ENCODE measurements at regions not wholly inside any gene's neighbourhood (a gene's known extent, or its start where the extent isn't known, plus 50 kb on each side); places are given as distances from the start of the nearest gene placed in this dataset.

DNA sequence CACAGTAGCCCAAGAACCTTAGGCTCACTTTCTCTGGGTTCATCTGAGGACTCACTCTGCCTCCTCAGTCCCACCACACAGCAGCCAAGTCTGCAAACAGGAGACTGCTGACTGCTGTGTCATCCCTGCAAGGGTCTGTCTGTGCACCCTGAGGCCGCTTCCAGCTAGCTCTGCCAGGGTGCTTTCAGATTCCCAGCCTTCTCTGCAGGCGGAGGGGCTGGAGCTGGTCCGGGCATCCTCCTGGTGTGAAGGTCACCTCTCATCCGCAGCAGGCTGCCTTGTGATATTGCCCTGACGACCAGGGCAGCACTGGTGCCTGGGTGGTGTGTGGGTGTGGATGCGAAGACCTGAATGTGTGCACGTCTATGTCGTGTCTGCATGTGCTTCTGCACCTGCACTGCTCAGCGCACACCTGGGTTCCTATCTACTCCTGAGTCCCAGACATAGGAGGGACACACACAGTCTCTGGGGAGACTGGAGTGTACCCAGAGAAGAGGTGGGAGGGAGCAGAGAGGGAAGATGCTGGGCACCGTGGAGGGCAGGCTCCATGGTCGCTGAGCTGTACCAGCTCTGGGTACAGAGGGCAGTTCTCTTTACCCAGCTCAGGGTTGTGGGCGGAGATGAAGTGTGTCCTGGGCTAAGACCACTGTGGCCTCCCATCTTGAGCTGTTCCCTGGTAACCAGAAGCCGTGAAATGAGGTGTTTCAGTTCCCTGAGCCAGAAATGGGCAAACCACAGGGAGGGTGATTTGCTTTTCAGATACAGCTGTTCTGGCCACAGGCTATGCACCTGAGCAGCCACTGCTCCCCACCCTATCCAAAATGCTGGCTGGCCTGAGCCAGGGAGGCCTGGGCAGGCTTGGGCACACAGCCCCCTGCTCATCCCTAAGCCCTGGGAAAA lies 160.9 kb upstream of the CSF3R start:
- DNase-seq (ENCODE audit: low spot score) = no peak

DNA sequence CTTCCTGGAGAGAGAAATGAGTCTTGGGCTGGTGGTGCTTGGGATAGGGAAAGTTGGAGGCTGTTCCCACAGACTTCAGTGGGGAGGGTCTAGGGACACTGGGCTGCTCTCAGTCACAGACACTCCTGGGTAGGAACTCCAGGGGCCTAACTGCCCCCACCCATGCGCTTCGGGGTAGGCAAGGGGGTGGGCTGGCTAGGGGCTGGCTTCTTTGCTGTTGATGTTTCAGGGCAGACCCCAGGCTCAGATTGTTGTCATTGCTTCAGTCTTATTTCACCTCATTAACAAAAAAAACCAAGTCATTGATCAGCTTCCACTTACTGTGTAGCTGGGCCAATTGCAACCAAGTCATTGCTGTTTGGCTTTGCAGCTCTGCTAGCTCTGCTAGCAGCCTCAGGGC lies 160.1 kb upstream of the CSF3R start:
- DNase-seq (ENCODE audit: low spot score) = no peak

DNA sequence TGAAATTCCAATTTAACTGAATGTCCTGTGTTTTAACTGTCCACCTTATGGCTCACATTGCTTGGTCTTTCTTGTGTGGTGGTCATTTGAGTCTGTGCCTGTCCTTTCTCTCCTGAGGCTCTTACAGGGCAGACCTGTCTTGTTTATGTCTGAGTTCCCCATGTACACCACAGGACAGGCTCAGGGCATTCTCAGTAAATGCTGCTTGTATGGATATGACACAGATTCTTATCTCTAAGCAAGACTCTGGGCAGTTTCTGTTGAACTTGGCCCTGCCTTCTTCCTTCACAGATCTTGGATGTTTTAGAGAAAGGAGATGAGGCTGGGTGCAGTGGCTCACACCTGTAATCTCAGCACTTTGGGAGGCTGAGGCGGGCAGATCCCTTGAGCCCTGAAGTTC lies 159.1 kb upstream of the CSF3R start:
- no peak for DNase-seq (ENCODE audit: low spot score)

DNA sequence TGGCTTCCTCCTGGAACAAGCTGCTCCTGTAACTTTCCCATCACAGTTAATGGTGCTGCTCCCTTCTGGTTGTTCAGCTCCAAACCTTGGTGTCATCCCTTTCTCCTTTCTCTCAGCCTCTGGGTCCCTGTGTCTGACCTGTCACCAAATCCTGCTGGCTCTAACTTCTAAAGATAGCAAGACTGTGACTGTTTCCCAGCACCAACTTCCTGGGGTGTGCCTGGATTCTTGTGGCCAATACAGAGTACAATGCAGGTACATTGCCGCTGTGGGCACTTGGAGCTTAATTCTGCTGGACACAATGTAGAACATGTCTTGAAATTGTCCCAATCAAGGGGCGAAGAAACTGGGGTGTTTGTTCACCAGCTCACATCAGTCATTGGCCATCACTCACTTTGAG lies 156.7 kb upstream of the CSF3R start:
- no peak for DNase-seq (ENCODE audit: low spot score)

DNA sequence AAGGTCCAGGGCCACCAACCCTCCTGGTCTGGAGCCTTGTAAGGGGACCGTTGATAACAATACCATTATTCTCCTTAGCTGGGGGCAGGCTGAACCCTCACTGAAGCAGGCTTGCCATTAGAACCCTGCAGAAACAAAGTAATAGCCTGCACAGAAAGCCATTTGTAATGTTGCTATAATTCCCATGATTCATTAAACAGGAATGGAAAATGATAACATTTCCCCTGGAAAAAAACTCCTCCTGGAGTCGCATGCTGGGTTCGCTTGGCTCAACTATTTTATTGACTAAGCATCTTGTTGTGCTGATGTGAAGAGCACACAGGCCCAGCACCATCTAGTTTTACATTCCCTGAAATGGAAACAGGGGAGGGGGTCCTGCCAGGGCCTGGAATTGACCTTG lies 155.6 kb upstream of the CSF3R start:
- DNase-seq (ENCODE audit: low spot score) = no peak

DNA sequence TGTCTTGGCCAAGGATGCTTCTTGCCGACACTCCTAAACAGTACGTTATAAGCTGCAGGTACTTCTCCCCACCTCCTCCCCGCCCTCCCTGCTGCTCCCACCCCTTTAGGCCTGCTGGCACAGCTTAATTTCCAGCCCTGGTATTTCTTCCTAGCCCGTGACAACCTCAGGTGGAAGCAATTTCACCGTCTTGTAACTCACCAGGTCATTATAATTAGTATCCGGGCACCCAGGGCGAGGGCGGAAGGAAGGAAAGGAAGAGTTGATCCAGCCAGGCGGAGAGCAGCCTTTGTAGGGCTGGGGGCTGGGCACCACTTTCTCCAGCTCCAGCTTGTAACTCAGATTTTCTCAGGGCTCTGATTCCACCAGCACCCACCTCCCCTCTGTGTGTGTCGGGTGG lies 153.5 kb upstream of the CSF3R start:
- no peak for DNase-seq (ENCODE audit: low spot score)

DNA sequence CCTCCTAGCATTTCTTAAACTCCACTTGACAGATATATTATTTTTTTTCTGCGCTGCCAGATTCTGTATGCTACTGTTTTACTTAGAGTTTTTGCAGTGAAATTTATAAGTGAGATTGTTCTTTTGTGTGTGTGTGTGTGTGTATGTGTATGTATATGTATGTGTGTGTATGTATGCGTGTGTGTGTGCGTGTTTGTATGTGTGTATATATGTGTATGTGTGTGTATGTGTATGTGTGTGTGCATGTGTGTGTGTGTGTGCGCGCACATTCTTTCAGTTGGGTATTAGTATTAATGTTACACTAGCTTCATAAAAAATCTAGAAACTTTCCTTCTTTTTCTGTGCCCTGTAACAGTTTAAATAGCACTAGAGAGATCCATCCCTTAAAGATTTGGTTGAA lies 152.6 kb upstream of the CSF3R start:
- DNase-seq (ENCODE audit: low spot score) = no peak

DNA sequence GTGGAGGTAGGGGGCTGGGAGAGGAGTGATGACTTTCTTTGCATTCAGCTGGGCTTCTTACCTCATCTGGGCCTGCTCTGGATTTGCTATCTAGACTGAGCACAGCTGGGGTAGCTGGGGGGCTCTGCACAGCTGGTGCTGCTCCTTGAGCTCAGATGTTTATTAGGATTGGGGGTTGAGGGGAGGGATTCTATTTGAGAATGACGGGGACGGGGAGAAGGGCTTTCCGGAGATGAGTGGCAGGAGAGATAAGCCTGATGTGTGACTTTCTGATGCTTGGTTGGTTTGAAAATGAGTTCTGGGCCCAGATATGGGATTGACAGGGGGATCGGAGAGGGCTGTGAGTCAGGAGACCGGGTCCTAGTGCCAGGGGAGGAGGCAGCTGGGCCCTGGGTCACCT lies 146.1 kb upstream of the CSF3R start:
- no peak for DNase-seq (ENCODE audit: low spot score)

DNA sequence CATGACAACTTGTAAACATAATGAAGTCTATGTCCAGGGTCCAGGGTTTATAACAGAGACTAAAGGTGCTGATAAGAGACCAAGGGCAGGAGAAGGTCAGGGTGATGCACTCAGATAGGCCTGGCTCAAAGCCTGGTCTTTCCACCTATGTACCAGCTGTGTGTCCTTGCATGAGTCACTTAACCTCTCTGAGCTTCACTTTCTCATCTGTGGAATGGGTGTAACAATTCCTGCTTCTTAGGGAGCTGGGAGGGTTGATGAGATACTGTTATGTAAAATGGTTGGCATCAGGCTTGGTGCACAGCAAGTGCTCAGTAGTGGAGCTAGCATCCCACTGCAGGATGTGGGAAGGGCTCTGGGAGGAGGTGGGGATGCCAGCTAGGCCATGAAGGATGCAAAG lies 143.7 kb upstream of the CSF3R start:
- DNase-seq (ENCODE audit: low spot score) = no peak

DNA sequence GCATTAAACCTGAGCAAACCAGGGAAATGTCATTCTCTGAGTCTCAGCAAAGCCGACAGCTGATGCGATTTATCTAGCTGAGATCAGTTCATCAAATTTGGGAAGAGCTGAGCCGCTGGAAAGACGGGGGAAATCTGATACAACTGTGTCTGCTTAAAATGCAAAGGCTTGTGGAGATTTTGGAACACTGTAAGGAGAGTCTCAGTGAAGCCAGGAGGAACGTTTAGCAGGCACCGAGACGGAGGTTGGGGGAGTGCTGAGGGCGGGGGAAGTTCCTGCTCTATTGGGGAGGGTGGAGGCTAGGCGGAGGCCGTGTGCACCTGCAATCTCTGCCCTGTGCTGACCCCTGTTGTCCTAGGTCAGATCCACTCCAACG lies 143.2 kb upstream of the CSF3R start:
- no peak for DNase-seq (ENCODE audit: low spot score)

DNA sequence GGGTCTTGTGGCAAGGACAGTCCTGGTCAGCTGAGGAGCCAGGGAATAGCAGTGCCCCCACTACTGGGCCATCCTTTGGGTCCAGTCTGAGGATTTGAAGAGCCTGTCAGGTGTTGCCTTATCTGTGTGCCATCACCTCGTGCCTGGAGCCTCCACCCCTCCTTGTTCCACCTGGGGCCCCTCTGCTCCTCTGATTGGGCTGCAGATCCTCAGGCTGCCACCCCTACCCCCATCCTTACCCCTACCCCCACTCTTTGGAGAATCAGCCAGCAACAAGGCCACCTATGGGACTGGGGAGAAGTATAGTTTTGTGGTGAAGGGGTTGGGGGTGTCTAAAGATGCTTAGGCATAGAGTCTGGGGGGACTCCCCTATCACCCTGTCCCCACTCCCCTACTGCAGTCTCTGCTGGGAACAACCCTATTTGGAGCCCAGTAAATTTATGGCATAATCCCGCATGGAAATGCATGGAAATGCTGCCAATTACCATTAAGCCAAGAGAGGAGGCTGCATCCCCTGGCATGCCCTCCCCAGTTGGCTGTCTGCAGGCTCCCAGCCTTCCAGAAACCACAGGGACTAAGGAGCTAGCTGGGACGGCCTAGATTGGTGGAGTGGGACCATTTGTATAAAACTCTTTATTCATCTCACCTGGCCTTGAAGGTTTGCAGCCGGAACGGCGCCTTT lies 142.7 kb upstream of the CSF3R start:
- DNase-seq (ENCODE audit: low spot score) = no peak

DNA sequence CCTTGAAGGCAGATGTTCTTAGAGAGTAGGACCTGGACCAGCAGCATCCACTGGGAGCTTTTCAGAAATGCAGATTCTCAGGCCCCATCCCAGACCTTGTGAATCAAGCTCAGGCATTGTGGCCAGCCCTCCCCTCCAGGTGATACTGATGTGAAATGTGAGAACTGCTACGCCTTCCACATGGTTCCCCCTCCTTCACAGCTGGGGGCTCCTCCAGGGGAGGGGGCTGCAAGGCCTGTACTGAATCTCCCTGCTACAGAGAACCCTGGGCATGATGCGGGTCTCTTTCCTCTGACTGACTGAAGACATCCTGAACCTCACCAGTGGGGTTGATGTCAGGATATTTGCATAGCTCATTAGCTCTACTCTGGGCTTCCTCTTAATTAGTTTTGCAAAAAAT lies 141.8 kb upstream of the CSF3R start:
- DNase-seq (ENCODE audit: low spot score) = no peak

DNA sequence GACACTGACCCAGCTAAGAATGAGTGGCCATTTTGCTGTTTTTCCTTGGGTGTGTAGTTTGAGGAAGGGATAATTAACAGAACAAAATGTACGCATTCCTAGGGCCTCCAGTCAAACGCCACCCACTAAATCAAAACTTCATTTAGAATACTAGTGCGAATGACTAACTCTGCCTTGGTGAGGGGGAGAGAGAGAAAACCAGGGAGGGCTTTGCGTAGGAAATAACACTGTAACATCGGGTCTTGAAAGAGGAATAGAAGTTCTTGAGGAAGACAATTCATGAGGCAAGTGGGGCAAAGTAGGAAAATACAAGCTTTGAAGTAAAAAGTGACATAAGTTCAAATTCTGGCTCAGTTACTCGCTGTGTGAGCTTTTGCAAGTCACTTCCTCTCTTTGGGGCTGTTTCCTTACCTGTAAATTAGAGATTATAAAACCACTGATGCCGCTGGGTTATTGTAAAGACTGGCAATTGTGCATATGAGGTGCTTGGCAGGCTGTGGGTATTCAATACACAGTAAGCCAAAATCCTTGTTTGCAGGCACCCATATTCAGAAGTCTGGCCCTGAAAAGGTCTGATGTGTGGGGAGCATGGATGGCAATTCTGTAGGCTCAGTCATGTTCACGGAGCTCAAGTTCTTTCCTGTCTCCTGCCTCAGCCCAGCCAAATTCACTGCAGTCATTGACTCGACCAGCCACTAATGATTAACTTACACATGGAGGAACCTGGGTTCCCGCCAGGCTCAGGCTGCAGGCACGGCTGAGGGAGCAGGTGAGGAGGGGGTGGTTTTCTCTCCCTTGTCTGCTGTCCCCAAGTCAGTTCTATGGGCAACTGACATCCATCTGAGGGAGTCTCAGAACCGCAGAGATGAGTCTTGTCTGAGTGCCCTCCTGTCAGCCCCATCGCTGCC lies 140.3 kb upstream of the CSF3R start:
- no peak for DNase-seq (ENCODE audit: low spot score)

DNA sequence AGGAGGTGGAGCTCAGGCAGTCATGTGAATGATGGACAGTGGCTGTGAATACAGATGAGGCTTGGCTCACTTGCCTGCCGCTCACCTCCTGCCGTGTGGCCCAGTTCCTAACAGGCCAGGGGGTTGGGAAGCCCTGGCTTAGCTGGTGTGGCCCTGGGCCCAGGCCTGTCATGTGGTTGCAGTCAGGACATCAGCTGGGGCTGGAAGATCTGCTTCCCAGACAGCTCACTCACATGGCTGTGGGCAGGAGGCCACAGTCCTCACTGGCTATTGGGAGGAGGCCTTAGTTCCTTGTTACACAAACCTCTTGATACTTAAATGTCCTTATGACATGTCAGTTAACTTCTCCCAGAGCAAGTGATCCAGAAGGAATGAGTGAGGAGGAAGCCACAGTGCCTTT lies 138.8 kb upstream of the CSF3R start:
- DNase-seq (ENCODE audit: low spot score) = no peak

DNA sequence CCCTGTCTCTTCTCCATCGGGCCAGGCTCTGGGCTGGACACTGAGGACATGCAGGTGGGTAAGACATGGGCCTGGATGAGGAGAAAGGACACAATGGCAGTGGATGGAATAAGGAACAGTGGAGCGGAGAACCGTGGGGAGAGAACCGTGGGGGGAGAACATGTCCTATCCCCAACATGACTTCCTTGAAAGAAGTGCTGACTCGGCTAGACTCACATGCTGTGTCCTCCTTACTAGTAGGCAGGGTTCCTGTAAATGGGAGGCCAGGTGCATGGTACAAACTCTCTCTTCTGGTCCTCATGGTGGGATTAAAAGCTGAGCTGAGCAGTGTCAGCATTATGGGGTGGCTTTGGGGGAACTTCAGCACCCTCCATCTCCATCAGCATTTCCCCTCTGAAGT lies 137.4 kb upstream of the CSF3R start:
- DNase-seq (ENCODE audit: low spot score) = no peak

DNA sequence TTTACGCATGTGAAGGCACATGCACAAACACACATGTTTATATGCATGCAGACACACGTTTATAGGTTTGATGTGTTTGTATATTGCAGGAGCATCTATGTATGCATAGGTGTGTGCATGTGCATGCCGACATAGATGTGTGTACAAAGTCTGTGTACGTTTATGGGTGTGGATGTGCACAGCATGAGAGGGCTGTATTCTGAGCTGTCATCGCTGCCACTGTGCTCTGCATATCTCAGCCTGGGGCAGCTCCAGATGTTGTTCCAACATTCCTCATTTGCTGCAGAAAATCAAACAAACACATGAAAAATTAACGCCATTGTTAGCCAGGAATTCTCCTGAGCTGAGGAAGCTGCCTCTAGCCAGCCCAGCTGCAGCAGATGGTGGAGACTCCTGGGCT lies 132.3 kb upstream of the CSF3R start:
- no peak for DNase-seq (ENCODE audit: low spot score)

DNA sequence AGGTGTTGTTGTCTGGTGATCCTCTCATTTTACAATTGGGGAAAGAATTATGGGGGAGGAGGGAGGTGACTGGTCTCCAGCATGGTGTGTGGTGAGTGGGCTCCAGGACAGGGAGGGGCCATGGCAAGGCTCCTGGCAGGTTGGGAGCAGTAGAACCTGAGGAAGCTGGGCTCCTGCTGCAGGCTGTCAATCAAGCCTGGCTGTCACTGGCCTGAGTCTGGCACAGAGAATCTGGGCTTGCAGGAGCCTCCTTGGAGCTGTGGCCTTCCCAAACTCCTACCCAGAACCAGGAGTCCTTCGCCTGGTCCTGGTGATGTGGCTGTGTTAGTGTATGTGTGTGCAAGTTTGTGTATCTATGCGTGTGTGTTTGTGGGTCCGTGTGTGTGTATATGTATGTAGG lies 131.9 kb upstream of the CSF3R start:
- DNase-seq (ENCODE audit: low spot score) = no peak

DNA sequence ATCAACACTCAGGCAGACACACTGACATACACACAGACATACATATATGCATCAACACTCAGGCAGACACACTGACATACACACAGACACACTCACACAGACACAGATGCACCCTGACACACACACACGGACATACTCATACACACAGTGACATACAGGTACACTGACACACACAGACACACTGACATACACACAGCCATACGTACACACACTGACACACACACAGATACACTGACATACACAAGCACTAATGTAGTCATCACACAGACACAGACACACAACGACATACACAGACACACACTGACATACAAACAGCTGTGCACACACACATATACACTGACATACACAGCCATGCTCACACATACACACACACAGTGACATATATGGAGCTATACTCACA lies 131.0 kb upstream of the CSF3R start:
- no peak for DNase-seq (ENCODE audit: low spot score)

DNA sequence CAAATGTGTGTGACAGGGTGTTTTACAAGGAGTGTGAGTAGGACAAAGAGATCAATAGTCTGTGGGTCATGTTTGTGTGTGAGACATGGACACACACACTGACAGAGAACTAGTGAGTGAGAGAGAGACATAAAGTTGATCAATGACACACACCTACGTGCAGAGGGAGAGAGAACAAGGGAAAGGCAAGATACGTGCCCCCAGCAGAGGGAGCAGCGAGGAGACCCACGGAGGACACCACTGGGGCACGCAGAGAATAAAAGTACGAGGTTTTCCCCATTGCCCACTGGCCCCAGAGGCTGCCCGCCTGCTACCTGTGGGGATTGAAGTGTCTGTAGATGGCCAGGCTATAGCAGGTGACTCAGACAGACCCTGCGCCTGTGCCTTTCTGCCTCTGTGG lies 130.2 kb upstream of the CSF3R start:
- DNase-seq (ENCODE audit: low spot score) = no peak

DNA sequence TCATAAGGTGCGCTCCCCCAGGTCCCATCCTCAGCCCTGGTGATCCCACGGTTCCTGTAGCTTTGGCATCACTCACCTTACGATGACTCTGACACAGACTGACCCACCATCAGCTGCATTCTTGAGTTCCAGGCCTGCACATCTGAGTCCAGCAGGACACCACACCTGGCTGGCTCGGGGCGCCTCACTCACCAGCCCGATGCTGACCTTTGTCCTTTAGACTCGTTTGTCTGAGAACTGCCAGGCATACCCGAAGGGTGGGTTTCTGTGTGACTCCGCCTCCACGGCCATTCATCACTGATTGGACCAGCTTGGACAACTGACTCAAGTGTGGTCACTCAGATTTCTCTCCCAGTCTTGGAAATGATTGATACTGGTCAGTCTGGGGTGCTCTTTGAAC lies 129.4 kb upstream of the CSF3R start:
- no peak for DNase-seq (ENCODE audit: low spot score)

DNA sequence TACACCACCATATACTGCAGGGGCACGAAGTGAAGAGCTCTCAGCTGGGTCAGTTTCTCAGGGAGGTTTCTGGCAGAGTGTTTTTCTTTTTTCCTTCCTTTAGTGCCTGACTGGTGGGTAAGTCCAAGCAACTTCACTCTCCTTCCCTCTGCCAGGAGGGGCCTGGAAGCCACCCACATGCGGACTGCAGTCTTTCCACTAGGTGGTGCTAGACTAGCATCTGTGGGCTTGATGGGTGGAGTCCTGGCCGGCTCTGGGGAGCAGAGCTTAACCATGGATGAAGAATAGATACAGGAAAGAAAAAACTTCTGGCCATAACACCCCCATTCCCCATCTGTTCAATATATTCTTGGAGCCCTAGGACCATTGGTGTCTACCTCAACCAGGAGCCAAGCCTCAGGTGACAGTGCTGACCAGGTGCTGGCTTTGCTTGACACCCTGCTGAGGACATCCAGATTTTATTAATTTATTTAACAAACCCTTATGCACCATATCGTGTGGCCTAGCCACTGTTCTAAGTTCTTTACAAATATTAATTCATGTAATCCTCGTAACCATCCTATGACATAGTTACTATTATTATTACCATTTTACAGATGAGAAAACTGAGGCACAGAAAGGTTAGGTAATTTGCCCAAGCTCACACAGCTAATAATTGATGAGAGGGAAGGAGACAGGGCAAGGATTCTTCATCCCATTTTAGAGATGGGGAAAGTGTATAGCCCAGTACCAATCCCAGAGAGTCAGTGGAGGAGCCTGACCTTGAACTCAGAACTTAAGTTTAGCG lies 126.7 kb upstream of the CSF3R start:
- DNase-seq (ENCODE audit: low spot score) = peak; percentile 52

DNA sequence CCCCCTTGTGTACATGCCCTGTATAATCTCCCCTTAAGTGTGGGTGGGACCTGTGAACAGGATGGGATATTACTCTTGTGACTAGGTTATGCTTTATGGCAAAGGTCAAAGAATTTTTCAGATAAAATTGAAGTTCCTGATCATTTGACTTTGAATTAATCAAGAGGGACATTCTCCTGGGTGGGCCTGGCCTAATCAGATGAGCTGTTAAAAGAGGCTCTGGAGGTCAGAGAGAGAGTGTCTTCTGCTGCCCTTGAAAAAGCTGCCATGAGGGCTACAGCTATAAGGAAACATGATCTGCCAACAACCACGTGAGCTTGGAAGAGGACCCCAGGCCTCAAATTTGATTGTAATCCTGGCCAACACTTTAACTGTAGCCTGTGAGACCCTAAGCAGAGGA lies 125.6 kb upstream of the CSF3R start:
- no peak for DNase-seq (ENCODE audit: low spot score)

Data from RKO (cell line).